ENCODE measurements at regions not wholly inside any gene's neighbourhood (a gene's known extent, or its start where the extent isn't known, plus 50 kb on each side); places are given as distances from the start of the nearest gene placed in this dataset.
"Not testable (repeated sequence)": the region's sequence is repeated elsewhere in the genome, so short reads cannot be mapped to it uniquely, and the experiment has no call there.

GRCh38 chr13:100787899-100788298, 113.3 kb upstream of the TMTC4 start:
- H3K9me3 ChIP-seq: peaks cover 0 to 8% of the 10 kb centered on the region in 2 donors
- H3K4me1 ChIP-seq: peaks cover 0 to 4% of the 10 kb centered on the region in 2 donors
- H3K27ac ChIP-seq: no peak overlapping the region
- H3K4me3 ChIP-seq: no peak overlapping the region
- TF ChIP-seq, protein P1, sequence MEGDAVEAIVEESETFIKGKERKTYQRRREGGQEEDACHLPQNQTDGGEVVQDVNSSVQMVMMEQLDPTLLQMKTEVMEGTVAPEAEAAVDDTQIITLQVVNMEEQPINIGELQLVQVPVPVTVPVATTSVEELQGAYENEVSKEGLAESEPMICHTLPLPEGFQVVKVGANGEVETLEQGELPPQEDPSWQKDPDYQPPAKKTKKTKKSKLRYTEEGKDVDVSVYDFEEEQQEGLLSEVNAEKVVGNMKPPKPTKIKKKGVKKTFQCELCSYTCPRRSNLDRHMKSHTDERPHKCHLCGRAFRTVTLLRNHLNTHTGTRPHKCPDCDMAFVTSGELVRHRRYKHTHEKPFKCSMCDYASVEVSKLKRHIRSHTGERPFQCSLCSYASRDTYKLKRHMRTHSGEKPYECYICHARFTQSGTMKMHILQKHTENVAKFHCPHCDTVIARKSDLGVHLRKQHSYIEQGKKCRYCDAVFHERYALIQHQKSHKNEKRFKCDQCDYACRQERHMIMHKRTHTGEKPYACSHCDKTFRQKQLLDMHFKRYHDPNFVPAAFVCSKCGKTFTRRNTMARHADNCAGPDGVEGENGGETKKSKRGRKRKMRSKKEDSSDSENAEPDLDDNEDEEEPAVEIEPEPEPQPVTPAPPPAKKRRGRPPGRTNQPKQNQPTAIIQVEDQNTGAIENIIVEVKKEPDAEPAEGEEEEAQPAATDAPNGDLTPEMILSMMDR (IDR thresholded peaks at IDR 0.05): no peak
- H3K27me3 ChIP-seq: no peaks in the 10 kb centered on the region
- no peak for DNase-seq
- ATAC-seq: no peak
- H3K36me3 ChIP-seq: no peaks in the 10 kb centered on the region
- intact Hi-C loops (cut with DNase I): no loop called here

DNA sequence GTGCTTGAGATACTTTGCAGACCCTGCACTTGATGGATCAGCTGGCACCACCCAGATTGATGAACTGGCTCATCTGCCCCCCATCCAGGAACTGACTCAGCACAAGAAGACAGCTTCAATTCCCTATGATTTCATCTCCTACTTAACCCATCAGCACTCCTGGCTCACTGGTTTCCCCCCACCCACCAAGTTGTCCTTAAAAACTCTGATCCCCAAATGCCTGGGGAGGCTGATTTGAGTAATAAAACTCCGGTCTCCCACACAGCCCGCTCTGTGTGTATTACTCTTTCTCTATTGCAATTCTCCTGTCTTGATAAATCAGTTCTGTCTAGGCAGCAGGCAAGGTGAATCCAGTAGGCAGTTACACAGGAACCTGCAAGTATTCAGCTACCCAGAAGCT, 102.1 kb upstream of the TMTC4 start:
- H3K27me3 ChIP-seq; intact Hi-C loops (cut with DNase I); ATAC-seq; H3K36me3 ChIP-seq; H3K9me3 ChIP-seq; H3K4me3 ChIP-seq; H3K4me1 ChIP-seq; DNase-seq; H3K27ac ChIP-seq: not testable (repeated sequence)

- H3K27me3 ChIP-seq: no peaks in the 10 kb centered on the region
- no peak overlapping the region for H3K4me3 ChIP-seq
- H3K36me3 ChIP-seq: no peaks in the 10 kb centered on the region
- no peaks in the 10 kb centered on the region for H3K9me3 ChIP-seq
- TF ChIP-seq, protein P1 (IDR thresholded peaks at IDR 0.05): no peak
- ATAC-seq (no peak), DNase-seq (no peak)
- no peak overlapping the region for H3K27ac ChIP-seq
- intact Hi-C loops (cut with DNase I): no loop called here
- no peaks in the 10 kb centered on the region for H3K4me1 ChIP-seq
Observed at GRCh38 chr13:100773923-100774663, 99.5 kb upstream of the TMTC4 start.

GRCh38 chr13:100773429-100773828, 98.8 kb upstream of the TMTC4 start:
- TF ChIP-seq, protein P1 (IDR thresholded peaks at IDR 0.05): no peak
- Histone ChIP-seq H3K4me1 (no peaks in the 10 kb centered on the region), H3K9me3 (no peaks in the 10 kb centered on the region), H3K27ac (no peak overlapping the region), H3K36me3 (no peaks in the 10 kb centered on the region), H3K27me3 (no peaks in the 10 kb centered on the region), H3K4me3 (no peak overlapping the region)
- ATAC-seq (no peak), DNase-seq (no peak)
- intact Hi-C loops (cut with DNase I): no loop called here

GRCh38 chr13:100767192-100767591, 92.6 kb upstream of the TMTC4 start:
- no peak overlapping the region for H3K27ac ChIP-seq
- H3K9me3 ChIP-seq: peaks cover 0 to under 1% of the 10 kb centered on the region in 2 donors

DNA sequence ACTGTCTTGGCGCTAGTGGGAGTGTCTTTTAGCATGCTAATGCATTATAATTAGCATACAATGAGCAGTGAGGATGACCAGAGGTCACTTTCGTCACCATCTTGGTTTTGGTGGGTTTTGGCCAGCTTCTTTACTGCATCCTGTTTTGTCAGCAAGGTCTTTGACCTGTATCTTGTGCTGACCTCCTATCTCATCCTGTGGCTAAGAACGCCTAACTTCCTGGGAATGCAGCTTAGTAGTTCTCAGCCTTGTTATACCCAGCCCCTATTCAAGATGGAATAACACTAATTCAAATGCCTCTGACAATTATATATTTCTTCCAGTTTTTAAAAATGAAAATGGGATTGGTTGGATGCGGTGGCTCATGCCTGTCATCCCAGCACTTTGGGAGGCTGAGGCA, 92.0 kb upstream of the TMTC4 start:
- H3K27ac ChIP-seq; H3K4me1 ChIP-seq; H3K27me3 ChIP-seq; H3K4me3 ChIP-seq; H3K36me3 ChIP-seq; intact Hi-C loops (cut with DNase I); ATAC-seq; H3K9me3 ChIP-seq; DNase-seq: not testable (repeated sequence)

More at GRCh38 chr13:100767192-100767591, 92.6 kb upstream of the TMTC4 start:
- no peak for DNase-seq
- Histone ChIP-seq H3K27me3 (no peaks in the 10 kb centered on the region), H3K36me3 (no peaks in the 10 kb centered on the region), H3K4me3 (no peak overlapping the region), H3K4me1 (no peaks in the 10 kb centered on the region)
- intact Hi-C loops (cut with DNase I): no loop called here
- ATAC-seq: no peak
- TF ChIP-seq, protein P1 (IDR thresholded peaks at IDR 0.05): no peak

Data from left lung (tissue), 4 donors.